AG04450 (cell line): ENCODE measurements at regions not wholly inside any gene's neighbourhood (a gene's known extent, or its start where the extent isn't known, plus 50 kb on each side); places are given as distances from the start of the nearest gene placed in this dataset.

Experiments used
- CTCF ChIA-PET: fragments of 300-600, 350-600 bp; formaldehyde crosslinking; extraction: SDS; loops from one replicate; lab custom pipeline; 2022; ENCODE audit warnings: antibody characterized with exemption, inconsistent platforms; lab: Charles Lee
- POLR2A ChIA-PET: fragments of 350-600 bp; formaldehyde crosslinking; extraction: SDS; loops from one replicate; lab custom pipeline; 2021; ENCODE audit warnings: antibody characterized with exemption, inconsistent platforms; lab: Yijun Ruan, JAX
- DNase-seq: peaks from one replicate; pipeline ENCODE4 v3.0.0-alpha.2; 2011; ENCODE audit warnings: low read depth, low spot score
- H3K27ac ChIP-seq: one replicate; pipeline ENCODE4 v1.5.1; 2012; ENCODE audit warnings: low read depth, low read length, control low read depth
- H3K27me3 ChIP-seq: one replicate; pipeline ENCODE4 v1.6.0; 2012; ENCODE audit warnings: low read length; ENCODE audit not compliant: control insufficient read depth, insufficient read depth
- H3K4me3 ChIP-seq: 2 replicates; pipeline ENCODE4 v1.5.1; 2011; ENCODE audit warnings: mild to moderate bottlenecking, low read depth, low read length, control low read depth
- H3K9me3 ChIP-seq: 2 replicates; pipeline ENCODE4 v1.5.1; 2012; ENCODE audit warnings: low read length; ENCODE audit not compliant: control insufficient read depth, insufficient read depth
- TF ChIP-seq, protein P1 (sequence below): IDR thresholded peaks from 2 replicates; pipeline ENCODE4 v1.5.1; 2011; ENCODE audit warnings: low read depth, low read length, control low read depth, inconsistent platforms

DNA sequence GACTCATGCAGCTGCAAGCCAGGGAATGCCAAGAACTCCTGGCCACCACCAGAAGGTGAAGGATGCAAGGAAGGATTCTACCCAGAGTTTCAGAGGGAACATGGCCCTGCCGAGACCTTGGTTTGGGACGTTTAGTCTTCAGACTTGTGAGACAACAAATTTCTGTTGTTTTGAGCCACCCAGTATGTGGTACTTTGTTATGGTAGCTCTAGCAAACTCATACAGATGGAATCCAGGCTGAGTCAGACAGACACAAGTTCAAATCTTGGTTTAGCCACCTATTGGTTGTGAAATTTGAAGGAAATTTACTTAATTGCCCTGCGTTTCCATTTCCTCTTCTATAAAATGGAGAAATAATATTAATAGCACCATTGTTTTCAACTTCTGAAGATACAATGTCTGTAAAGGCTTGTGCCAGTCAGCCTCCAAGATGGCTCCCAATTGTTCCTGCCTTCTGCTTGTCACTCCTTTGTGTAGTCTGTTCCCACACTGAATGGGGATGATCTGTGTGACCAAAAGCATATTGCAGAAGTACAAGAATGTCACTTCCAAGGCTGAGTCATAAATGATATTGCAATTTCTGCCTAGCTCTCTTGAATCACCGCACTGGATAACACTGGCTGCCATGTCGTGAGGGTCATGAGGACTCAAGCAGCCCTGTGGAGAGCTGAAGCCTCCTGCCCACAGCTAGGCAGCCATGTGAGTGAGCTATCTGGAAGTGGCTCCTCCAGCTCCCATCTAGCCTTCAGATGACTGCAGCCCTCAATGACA is 223.5 kb upstream of the PROK2 start:
- H3K27ac ChIP-seq = no peak overlapping the region
- peaks cover 4% of the 10 kb centered on the region; the same call in 1 of the 2 replicates for H3K9me3 ChIP-seq
- peaks cover 2% of the 10 kb centered on the region for H3K27me3 ChIP-seq
- ChIA-PET CTCF (no interaction called here), POLR2A (no interaction called here)
- no peak for DNase-seq
- TF ChIP-seq, protein P1, sequence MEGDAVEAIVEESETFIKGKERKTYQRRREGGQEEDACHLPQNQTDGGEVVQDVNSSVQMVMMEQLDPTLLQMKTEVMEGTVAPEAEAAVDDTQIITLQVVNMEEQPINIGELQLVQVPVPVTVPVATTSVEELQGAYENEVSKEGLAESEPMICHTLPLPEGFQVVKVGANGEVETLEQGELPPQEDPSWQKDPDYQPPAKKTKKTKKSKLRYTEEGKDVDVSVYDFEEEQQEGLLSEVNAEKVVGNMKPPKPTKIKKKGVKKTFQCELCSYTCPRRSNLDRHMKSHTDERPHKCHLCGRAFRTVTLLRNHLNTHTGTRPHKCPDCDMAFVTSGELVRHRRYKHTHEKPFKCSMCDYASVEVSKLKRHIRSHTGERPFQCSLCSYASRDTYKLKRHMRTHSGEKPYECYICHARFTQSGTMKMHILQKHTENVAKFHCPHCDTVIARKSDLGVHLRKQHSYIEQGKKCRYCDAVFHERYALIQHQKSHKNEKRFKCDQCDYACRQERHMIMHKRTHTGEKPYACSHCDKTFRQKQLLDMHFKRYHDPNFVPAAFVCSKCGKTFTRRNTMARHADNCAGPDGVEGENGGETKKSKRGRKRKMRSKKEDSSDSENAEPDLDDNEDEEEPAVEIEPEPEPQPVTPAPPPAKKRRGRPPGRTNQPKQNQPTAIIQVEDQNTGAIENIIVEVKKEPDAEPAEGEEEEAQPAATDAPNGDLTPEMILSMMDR = no peak
- H3K4me3 ChIP-seq = no peak overlapping the region

DNA sequence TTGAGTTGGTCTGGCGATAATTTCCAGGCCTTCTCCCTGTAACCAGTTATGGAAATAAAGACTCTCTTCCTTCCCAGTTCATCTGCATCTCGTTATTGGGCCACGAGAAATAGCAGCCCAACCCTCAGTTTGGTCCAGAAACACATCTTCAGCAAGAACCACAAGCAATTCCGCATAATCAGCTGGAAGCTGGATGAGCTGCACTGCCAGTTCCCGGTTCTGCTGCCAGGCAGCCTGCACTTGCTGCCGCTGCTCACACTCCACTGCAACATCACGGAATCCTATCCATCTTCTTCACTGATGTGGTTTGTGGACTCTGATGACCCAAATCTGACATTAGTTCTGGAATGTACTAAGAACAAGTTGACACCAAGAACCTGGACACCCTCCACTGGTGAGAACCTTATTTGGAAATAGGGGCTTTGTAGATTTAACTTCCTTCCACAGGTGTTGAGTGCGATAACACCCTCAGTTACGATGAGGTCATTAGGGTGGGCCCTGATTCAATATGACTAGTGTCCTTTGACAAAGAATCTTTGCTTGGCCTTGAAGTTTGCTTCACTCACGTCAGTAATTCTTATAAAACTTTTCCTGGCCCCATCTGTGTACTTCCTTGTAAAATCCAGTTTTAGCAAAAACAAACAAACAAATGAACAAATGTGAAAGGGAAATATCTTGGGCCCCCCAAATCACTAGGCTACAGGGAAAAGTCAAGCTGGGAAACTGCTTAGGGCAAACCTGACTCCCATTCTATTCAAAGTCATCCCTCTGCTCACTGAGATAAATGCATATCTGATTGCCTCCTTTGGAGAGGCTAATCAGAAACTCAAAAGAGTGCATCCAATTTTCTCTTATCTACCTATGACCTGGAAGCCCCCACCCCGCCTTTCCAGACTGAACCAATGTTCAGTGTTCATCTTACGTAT is 221.9 kb upstream of the PROK2 start:
- peaks cover 4% of the 10 kb centered on the region; the same call in 1 of the 2 replicates for H3K9me3 ChIP-seq
- TF ChIP-seq, protein P1 = no peak
- POLR2A ChIA-PET = no interaction called here
- H3K4me3 ChIP-seq = no peak overlapping the region
- peaks cover 2% of the 10 kb centered on the region for H3K27me3 ChIP-seq
- DNase-seq = no peak
- no peak overlapping the region for H3K27ac ChIP-seq
- CTCF ChIA-PET = no interaction called here

DNA sequence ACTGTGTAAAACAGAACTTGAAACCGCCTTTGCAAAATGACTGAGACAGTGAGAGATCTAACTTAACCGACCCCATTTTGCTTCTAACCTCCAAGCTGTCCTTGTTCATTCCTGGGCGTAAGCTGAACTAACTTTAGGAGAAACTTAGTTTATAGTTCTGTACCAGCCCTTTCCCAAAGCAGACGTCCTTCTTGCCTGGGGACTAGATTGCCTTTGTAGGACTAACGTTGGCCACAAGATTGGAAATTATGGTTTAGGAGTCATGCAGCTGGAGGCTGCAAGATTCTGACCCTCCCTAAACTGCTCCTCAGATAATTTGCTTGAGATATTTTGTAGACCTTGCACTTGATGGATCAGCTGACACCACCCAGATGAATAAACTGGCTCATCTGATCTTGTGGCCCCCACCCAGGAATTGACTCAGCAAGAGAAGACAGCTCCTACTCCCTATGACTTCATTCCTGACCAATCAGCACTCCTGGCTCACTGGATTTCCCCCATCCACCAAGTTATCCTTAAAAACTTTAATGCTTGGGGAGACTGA is 219.9 kb upstream of the PROK2 start:
- Histone ChIP-seq H3K27ac (no peak overlapping the region), H3K9me3 (peaks cover 4% of the 10 kb centered on the region; the same call in 1 of the 2 replicates), H3K4me3 (no peak overlapping the region), H3K27me3 (peaks cover 2% of the 10 kb centered on the region)
- ChIA-PET CTCF (no interaction called here), POLR2A (no interaction called here)
- TF ChIP-seq, protein P1 = no peak
- DNase-seq = no peak

DNA sequence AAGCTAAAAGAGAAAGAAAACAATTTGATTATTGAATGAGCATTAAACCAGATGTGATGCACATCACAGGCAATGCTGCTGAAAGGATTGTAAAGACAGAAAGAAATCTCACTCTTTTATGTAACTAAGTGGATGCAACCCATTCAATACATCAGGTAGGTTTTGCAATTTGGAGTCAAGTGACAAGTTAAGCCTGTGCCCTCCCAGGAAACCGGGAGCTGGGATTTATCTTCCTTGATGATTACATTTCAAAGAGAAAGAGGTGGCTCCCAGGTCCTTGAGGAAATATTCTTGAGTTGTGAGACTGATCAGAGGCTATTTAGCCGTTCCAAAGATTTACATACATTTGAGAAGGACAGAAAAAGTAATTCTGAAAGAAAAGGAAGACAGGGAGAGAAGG is 219.0 kb upstream of the PROK2 start:
- Histone ChIP-seq H3K27me3 (peaks cover 2% of the 10 kb centered on the region), H3K4me3 (no peak overlapping the region), H3K9me3 (peaks cover 4% of the 10 kb centered on the region; the same call in 1 of the 2 replicates), H3K27ac (no peak overlapping the region)
- TF ChIP-seq, protein P1 = no peak
- ChIA-PET POLR2A (no interaction called here), CTCF (no interaction called here)
- DNase-seq = no peak
